Raji (cell line): ENCODE measurements at regions not wholly inside any gene's neighbourhood (a gene's known extent, or its start where the extent isn't known, plus 50 kb on each side); places are given as distances from the start of the nearest gene placed in this dataset.

Experiments used
- POLR2A ChIP-seq: IDR thresholded peaks from 2 replicates; pipeline ENCODE4 v1.6.1; 2011; ENCODE audit warnings: low read depth, low read length, control low read depth; ENCODE audit not compliant: insufficient read depth

GRCh38 chr14:105678996-105679958 lies 152.9 kb downstream of the TMEM121 start:
- TF ChIP-seq POLR2A: 0 out of 2 replicates have a peak, but pooled peaks have one; percentile 1

GRCh38 chr14:105679959-105680735 lies 153.8 kb downstream of the TMEM121 start:
- 0 out of 2 replicates have a peak, but pooled peaks have one; percentile 26 for TF ChIP-seq POLR2A

DNA sequence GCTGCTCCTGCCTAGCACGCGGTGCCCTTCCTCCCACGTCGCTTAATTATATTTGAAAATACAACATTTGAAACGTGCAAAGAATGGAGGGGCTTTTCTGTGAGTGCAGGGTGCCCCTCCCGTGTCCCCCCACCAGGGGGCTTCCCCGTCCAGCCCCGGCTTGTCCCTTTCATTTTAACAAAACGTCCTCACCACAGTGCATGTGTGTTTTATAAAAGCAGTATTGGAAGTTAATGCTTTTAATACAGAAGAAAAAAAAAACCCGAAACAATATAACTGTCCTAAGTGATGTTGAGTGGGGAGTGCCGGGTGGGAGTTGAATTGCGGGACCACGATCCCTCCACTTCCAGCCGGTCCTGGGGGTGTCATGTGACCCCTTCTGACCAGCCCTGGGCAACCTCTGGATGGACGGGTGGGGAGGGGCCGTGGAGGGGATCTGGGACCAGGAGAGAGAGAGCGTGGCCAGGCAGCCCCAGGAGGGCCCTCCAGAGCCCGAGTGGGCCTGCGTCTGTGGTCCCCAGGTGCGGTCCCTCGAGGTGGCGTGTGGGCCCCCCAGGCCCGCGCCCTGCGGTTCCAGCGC lies 155.3 kb downstream of the TMEM121 start:
- 0 out of 2 replicates have a peak, but pooled peaks have one; percentile 10 for TF ChIP-seq POLR2A

- 0 out of 2 replicates have a peak, but pooled peaks have one; percentile 20 for TF ChIP-seq POLR2A
These were observed 156.7 kb downstream of the TMEM121 start for GRCh38 chr14:105682956-105683570.

DNA sequence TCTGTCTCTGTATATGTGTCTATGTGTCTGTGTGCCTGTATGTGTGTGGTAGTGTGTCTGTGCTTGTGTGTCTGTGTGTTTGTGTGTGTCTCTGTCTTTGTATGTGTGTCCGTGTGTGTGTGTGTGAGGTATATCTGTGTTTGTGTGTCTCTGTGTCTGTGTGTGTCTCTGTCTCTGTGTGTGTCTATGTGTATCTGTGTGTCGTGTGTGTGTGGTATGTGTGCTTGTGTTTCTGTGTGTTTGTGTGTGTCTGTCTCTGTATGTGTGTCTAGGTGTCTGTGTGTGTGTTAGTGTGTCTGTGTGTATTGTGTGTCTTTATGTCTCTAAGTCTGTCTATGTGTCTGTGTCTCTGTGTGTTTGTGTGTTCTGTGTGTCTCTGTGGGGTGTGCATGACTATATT lies 158.6 kb downstream of the TMEM121 start:
- peak; percentile 47; the same call in 1 of the 2 replicates for TF ChIP-seq POLR2A

- TF ChIP-seq POLR2A: peak; percentile 55; the same call in 1 of the 2 replicates
These were observed 161.0 kb downstream of the TMEM121 start for GRCh38 chr14:105687171-105688022.

- no peak for TF ChIP-seq POLR2A
These were observed 163.3 kb downstream of the TMEM121 start for GRCh38 chr14:105689722-105690121.

- TF ChIP-seq POLR2A: no peak
These were observed 164.3 kb downstream of the TMEM121 start for GRCh38 chr14:105690671-105691070.

DNA sequence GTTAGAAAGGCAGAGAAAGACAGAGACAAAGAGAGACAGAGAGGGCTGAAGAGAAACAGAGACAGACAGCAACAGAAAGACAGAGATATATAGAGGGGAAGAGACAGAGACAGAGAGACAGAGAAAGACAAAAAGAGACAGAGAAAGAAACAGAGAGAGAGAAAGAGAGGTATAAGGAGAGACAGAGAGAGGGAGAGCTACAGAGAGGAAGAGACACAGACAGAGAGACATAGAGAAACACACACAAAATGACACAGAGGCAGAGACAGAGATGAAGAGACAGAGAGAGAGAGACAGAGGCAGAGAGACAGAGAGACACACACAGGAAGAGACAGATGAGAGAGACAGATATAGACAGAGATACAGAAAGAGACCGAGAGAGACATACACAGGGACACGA lies 168.6 kb downstream of the TMEM121 start:
- no peak for TF ChIP-seq POLR2A

- TF ChIP-seq POLR2A: 0 out of 2 replicates have a peak, but pooled peaks have one; percentile 29
These were observed 171.6 kb downstream of the TMEM121 start for GRCh38 chr14:105697955-105698354.

DNA sequence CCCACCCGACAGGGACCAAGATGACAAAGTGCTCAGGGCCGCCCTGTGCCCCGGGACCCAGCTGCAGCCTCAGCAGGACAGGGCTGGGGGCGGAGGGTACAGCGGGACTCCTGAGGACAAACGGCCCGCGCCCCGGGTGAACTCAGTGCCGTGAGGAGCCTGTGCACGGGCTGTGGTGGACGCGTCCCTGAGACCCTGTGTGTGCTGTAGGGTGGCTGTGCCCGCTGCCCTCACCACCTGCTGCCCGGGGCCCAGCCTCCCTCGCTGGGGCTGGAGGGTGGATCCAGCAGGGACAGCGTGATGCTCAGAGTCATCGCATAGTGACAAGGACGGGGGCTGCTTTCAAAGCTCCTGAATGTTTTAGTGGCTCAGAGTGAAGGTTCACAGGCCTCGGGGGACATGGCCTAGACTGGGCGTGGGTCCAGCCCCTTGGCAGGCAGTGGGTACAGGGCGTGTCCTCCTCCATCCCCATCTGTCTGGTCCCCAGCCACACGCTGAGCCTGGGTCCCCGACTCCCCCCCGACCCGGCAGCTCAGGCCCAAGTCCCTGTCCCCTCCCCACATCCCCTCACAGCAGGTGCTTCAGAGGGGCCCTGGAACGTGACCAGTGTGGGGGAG lies 172.7 kb downstream of the TMEM121 start:
- TF ChIP-seq POLR2A: 0 out of 2 replicates have a peak, but pooled peaks have one; percentile 33

- TF ChIP-seq POLR2A: 0 out of 2 replicates have a peak, but pooled peaks have one; percentile 8
These were observed 173.3 kb downstream of the TMEM121 start for GRCh38 chr14:105699706-105700105.

GRCh38 chr14:105700622-105701288 lies 174.4 kb downstream of the TMEM121 start:
- peak; percentile 39; the same call in 1 of the 2 replicates for TF ChIP-seq POLR2A
